ENCODE measurements at regions not wholly inside any gene's neighbourhood (a gene's known extent, or its start where the extent isn't known, plus 50 kb on each side); places are given as distances from the start of the nearest gene placed in this dataset.

- no peaks in the 10 kb centered on the region for H3K9me3 ChIP-seq (ENCODE audit: low read depth)
- H3K36me3 ChIP-seq: peaks cover 30% of the 10 kb centered on the region
- no peak for DNase-seq (ENCODE audit: low read depth in 1 of 2, low spot score in 1 of 2)
- TF ChIP-seq CTCF (IDR thresholded peaks at IDR 0.05; ENCODE audit: low read depth, low read length): no peak
- H3K27ac ChIP-seq: no peak overlapping the region
- H3K27me3 ChIP-seq: no peaks in the 10 kb centered on the region
- peaks cover 3% of the 10 kb centered on the region for H3K4me1 ChIP-seq (ENCODE audit: low read depth)
- H3K4me3 ChIP-seq: no peak overlapping the region
These were observed 58.6 kb upstream of the RPS13 start for GRCh38 chr11:17135916-17136683.

GRCh38 chr11:17132654-17133053 is 55.2 kb upstream of the RPS13 start:
- DNase-seq (ENCODE audit: low read depth in 1 of 2, low spot score in 1 of 2): no peak
- Histone ChIP-seq H3K9me3 (ENCODE audit: low read depth) (no peaks in the 10 kb centered on the region), H3K4me1 (ENCODE audit: low read depth) (peaks cover under 1% of the 10 kb centered on the region), H3K27me3 (no peaks in the 10 kb centered on the region), H3K36me3 (peaks cover 41% of the 10 kb centered on the region), H3K27ac (no peak overlapping the region), H3K4me3 (no peak overlapping the region)
- no peak for TF ChIP-seq CTCF (IDR thresholded peaks at IDR 0.05; ENCODE audit: low read depth, low read length)

- Histone ChIP-seq H3K9me3 (ENCODE audit: low read depth) (no peaks in the 10 kb centered on the region), H3K36me3 (peaks cover 32% of the 10 kb centered on the region), H3K27ac (no peak overlapping the region), H3K4me3 (no peak overlapping the region), H3K4me1 (ENCODE audit: low read depth) (no peaks in the 10 kb centered on the region), H3K27me3 (no peaks in the 10 kb centered on the region)
- no peak for DNase-seq (ENCODE audit: low read depth in 1 of 2, low spot score in 1 of 2)
- no peak for TF ChIP-seq CTCF (IDR thresholded peaks at IDR 0.05; ENCODE audit: low read depth, low read length)
These were observed 51.5 kb upstream of the RPS13 start for GRCh38 chr11:17129003-17129402.
